ENCODE measurements at regions not wholly inside any gene's neighbourhood (a gene's known extent, or its start where the extent isn't known, plus 50 kb on each side); places are given as distances from the start of the nearest gene placed in this dataset.

- TF ChIP-seq CTCF (conservative IDR thresholded peaks at IDR 0.05) (no peak), ZFX (IDR thresholded peaks at IDR 0.05) (no peak)
Measured at GRCh38 chr4:124111411-124111810, 601.1 kb downstream of the ANKRD50 start.
